ENCODE measurements at regions not wholly inside any gene's neighbourhood (a gene's known extent, or its start where the extent isn't known, plus 50 kb on each side); places are given as distances from the start of the nearest gene placed in this dataset.

- TF ChIP-seq TAF1 (IDR thresholded peaks at IDR 0.05; ENCODE audit: borderline replicate concordance, insufficient read depth, low read length), result no peak
- TF ChIP-seq FOXP2 (optimal IDR thresholded peaks at IDR 0.05; ENCODE audit: borderline replicate concordance, extremely low read depth, extremely low read length, insufficient read depth), result no peak
- TF ChIP-seq REST (IDR thresholded peaks at IDR 0.05; ENCODE audit: insufficient read depth in 1 of 2, low read depth in 2 of 2, low read length in 2 of 2), result no peak
- no peak for TF ChIP-seq SIN3A (IDR thresholded peaks at IDR 0.05; ENCODE audit: borderline replicate concordance, insufficient read depth, low read length)
- no peak for TF ChIP-seq POLR2AphosphoS5 (IDR thresholded peaks at IDR 0.05; ENCODE audit: low read depth, low read length)
Observed at GRCh38 chr1:209512821-209513220, 70.7 kb upstream of the CAMK1G start.

GRCh38 chr1:209513226-209513625 lies 70.3 kb upstream of the CAMK1G start:
- no peak for TF ChIP-seq POLR2AphosphoS5 (IDR thresholded peaks at IDR 0.05; ENCODE audit: low read depth, low read length)
- no peak for TF ChIP-seq TAF1 (IDR thresholded peaks at IDR 0.05; ENCODE audit: borderline replicate concordance, insufficient read depth, low read length)
- no peak for TF ChIP-seq REST (IDR thresholded peaks at IDR 0.05; ENCODE audit: insufficient read depth in 1 of 2, low read depth in 2 of 2, low read length in 2 of 2)
- no peak for TF ChIP-seq SIN3A (IDR thresholded peaks at IDR 0.05; ENCODE audit: borderline replicate concordance, insufficient read depth, low read length)
- no peak for TF ChIP-seq FOXP2 (optimal IDR thresholded peaks at IDR 0.05; ENCODE audit: borderline replicate concordance, extremely low read depth, extremely low read length, insufficient read depth)

GRCh38 chr1:209516771-209517680 lies 66.5 kb upstream of the CAMK1G start:
- no peak for TF ChIP-seq POLR2AphosphoS5 (IDR thresholded peaks at IDR 0.05; ENCODE audit: low read depth, low read length)
- no peak for TF ChIP-seq REST (IDR thresholded peaks at IDR 0.05; ENCODE audit: insufficient read depth in 1 of 2, low read depth in 2 of 2, low read length in 2 of 2)
- no peak for TF ChIP-seq FOXP2 (optimal IDR thresholded peaks at IDR 0.05; ENCODE audit: borderline replicate concordance, extremely low read depth, extremely low read length, insufficient read depth)
- no peak for TF ChIP-seq SIN3A (IDR thresholded peaks at IDR 0.05; ENCODE audit: borderline replicate concordance, insufficient read depth, low read length)
- no peak for TF ChIP-seq TAF1 (IDR thresholded peaks at IDR 0.05; ENCODE audit: borderline replicate concordance, insufficient read depth, low read length)

GRCh38 chr1:209517681-209518050 lies 65.8 kb upstream of the CAMK1G start:
- no peak for TF ChIP-seq POLR2AphosphoS5 (IDR thresholded peaks at IDR 0.05; ENCODE audit: low read depth, low read length)
- TF ChIP-seq FOXP2 (optimal IDR thresholded peaks at IDR 0.05; ENCODE audit: borderline replicate concordance, extremely low read depth, extremely low read length, insufficient read depth), result no peak
- no peak for TF ChIP-seq TAF1 (IDR thresholded peaks at IDR 0.05; ENCODE audit: borderline replicate concordance, insufficient read depth, low read length)
- no peak for TF ChIP-seq SIN3A (IDR thresholded peaks at IDR 0.05; ENCODE audit: borderline replicate concordance, insufficient read depth, low read length)
- no peak for TF ChIP-seq REST (IDR thresholded peaks at IDR 0.05; ENCODE audit: insufficient read depth in 1 of 2, low read depth in 2 of 2, low read length in 2 of 2)

Data from PFSK-1 (cell line).